B cell (primary cell): ENCODE measurements at regions not wholly inside any gene's neighbourhood (a gene's known extent, or its start where the extent isn't known, plus 50 kb on each side); places are given as distances from the start of the nearest gene placed in this dataset.

Experiments
- EZH2 ChIP-seq: IDR thresholded peaks from 2 replicates; pipeline ENCODE4 v1.6.1; 2012; ENCODE audit warnings: borderline replicate concordance, low read depth, mild to moderate bottlenecking, moderate library complexity, low read length; ENCODE audit not compliant: insufficient read depth, poor library complexity, severe bottlenecking
- TF ChIP-seq, protein P1 (sequence below): fragments of 200-600 bp; IDR thresholded peaks from one replicate; pipeline ENCODE4 v1.8.0; 2022; ENCODE audit warnings: antibody characterized with exemption, mild to moderate bottlenecking

DNA sequence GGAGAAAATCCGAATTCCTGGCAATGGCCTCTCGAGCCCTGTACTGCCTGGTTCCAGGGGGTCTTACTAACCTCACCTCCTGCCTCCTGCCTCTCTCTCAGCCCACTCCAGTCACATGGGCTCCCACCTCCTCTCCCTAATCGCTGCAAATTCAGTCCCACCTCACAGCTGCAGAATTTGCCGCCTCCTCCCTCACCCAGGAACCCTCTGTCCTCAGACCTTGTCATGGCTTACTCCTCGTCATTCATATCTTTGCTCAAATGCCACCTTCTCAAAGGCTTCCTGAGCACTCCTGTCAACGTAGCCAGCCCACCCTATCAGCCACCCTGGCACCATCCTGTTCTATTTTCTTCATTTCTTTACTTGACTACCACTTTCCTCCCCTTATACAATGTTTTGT is 89.0 kb downstream of the SLC2A10 start:
- TF ChIP-seq, protein P1, sequence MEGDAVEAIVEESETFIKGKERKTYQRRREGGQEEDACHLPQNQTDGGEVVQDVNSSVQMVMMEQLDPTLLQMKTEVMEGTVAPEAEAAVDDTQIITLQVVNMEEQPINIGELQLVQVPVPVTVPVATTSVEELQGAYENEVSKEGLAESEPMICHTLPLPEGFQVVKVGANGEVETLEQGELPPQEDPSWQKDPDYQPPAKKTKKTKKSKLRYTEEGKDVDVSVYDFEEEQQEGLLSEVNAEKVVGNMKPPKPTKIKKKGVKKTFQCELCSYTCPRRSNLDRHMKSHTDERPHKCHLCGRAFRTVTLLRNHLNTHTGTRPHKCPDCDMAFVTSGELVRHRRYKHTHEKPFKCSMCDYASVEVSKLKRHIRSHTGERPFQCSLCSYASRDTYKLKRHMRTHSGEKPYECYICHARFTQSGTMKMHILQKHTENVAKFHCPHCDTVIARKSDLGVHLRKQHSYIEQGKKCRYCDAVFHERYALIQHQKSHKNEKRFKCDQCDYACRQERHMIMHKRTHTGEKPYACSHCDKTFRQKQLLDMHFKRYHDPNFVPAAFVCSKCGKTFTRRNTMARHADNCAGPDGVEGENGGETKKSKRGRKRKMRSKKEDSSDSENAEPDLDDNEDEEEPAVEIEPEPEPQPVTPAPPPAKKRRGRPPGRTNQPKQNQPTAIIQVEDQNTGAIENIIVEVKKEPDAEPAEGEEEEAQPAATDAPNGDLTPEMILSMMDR = no peak
- no peak for TF ChIP-seq EZH2
